ENCODE measurements at regions not wholly inside any gene's neighbourhood (a gene's known extent, or its start where the extent isn't known, plus 50 kb on each side); places are given as distances from the start of the nearest gene placed in this dataset.

DNA sequence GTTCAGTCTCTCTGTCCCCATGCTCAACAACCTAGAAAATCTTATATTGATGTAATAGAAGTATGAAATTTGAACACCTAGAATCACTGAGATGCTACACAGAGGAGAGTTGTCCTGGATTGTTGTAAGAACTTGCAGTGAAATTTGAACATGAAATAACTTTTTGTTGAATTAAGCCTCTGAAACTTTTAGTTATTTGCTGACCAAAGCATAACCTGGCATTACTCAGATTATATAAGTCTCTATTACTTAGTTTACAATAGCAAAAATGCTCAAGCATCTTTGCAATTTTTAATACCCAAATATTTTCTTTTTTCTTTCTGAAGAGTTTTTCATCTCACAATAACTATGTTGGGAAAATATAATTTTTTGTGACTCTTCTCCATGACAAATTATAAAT is 630.7 kb upstream of the ACO1 start:
- SMC1A ChIA-PET (ENCODE audit: uncharacterized antibody, unreplicated experiment) = no interaction called here
- H3K36me3 ChIP-seq (ENCODE audit: control insufficient read depth in 2 of 2, insufficient read depth in 2 of 2, low read length in 1 of 2) = no peaks in the 10 kb centered on the region
- no peak overlapping the region for H2AFZ ChIP-seq (ENCODE audit: control insufficient read depth, low read depth, low read length)
- intact Hi-C loops (cut with micrococcal nuclease; ENCODE audit: unreplicated experiment) (no loop called here), in situ Hi-C loops (cut with MboI) (no loop called here)
- no peak for ATAC-seq
- no peaks in the 10 kb centered on the region for H3K27me3 ChIP-seq (replicated peaks in 1 of 2; ENCODE audit: control insufficient read depth in 2 of 2, insufficient read depth in 2 of 2, low read length in 1 of 2)
- H3K79me2 ChIP-seq (ENCODE audit: control insufficient read depth, insufficient read depth, low read length) = no peaks in the 10 kb centered on the region
- H3K9ac ChIP-seq (ENCODE audit: control insufficient read depth, insufficient read depth, low read length) = no peak overlapping the region
- no TSS peak for BruUV-seq (replicated peaks)
- no peak overlapping the region for H3K27ac ChIP-seq (ENCODE audit: control insufficient read depth, insufficient read depth)
- TF ChIP-seq ASH2L (IDR thresholded peaks at IDR 0.05; ENCODE audit: borderline replicate concordance, low read depth) = no peak
- no peak for TF ChIP-seq CHD4 (IDR thresholded peaks at IDR 0.05)
- no peak for TF ChIP-seq NR2C2 (IDR thresholded peaks at IDR 0.05; ENCODE audit: borderline replicate concordance, control insufficient read depth, insufficient read length, low read depth)
- TF ChIP-seq POLR2A (IDR thresholded peaks at IDR 0.05; ENCODE audit: low read depth, low read length) = no peak
- TF ChIP-seq, protein P1, sequence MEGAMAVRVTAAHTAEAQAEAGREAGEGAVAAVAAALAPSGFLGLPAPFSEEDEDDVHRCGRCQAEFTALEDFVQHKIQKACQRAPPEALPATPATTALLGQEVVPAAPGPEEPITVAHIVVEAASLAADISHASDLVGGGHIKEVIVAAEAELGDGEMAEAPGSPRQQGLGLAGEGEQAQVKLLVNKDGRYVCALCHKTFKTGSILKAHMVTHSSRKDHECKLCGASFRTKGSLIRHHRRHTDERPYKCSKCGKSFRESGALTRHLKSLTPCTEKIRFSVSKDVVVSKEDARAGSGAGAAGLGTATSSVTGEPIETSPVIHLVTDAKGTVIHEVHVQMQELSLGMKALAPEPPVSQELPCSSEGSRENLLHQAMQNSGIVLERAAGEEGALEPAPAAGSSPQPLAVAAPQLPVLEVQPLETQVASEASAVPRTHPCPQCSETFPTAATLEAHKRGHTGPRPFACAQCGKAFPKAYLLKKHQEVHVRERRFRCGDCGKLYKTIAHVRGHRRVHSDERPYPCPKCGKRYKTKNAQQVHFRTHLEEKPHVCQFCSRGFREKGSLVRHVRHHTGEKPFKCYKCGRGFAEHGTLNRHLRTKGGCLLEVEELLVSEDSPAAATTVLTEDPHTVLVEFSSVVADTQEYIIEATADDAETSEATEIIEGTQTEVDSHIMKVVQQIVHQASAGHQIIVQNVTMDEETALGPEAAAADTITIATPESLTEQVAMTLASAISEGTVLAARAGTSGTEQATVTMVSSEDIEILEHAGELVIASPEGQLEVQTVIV (IDR thresholded peaks at IDR 0.05; ENCODE audit: borderline replicate concordance, partially characterized antibody) = no peak
- no peak for TF ChIP-seq CBX3 (IDR thresholded peaks at IDR 0.05; ENCODE audit: borderline replicate concordance, low read depth)
- POLR2A ChIA-PET = no interaction called here
- no peaks in the 10 kb centered on the region for H3K4me1 ChIP-seq (ENCODE audit: control insufficient read depth, insufficient read depth, low read length)
- CTCF ChIA-PET = no interaction called here
- H3K4me3 ChIP-seq = no peak overlapping the region
- no peak overlapping the region for H3K4me2 ChIP-seq (ENCODE audit: control insufficient read depth, insufficient read depth)
- FAIRE-seq = no peak
- no peaks in the 10 kb centered on the region for H3K9me3 ChIP-seq (replicated peaks; ENCODE audit: control insufficient read depth, insufficient read depth, low read length)
- RAD21 ChIA-PET (ENCODE audit: unreplicated experiment) = no interaction called here
- H4K20me1 ChIP-seq (ENCODE audit: control insufficient read depth, insufficient read depth) = no peaks in the 10 kb centered on the region
- no peak for DNase-seq (ENCODE audit: low read depth, low spot score)

DNA sequence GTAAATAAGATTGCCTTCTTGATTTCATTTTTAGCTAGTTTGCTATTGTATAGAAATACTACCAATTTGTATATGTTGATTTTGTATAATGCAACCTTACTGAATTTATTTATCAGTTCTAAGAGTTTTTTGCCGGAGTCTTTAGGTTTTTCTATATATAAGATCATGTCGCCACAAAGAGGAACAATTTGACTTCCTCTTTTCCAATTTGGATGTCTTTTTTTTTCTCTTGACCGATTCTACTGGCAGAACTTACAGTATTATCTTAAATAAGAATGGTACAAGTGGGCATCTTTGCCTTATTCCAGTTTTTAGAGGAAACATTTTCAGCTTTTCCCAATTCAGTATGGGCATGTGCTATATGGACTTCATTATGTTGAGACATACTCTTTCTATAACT is 624.7 kb upstream of the ACO1 start:
- H3K4me3 ChIP-seq = no peak overlapping the region
- H3K4me2 ChIP-seq (ENCODE audit: control insufficient read depth, insufficient read depth) = no peak overlapping the region
- 5% methylated on average over 3 of the region's 3 CpGs for WGBS (ENCODE audit: insufficient coverage, insufficient replicate concordance, low lambda C conversion rate, missing lambda C conversion rate)
- H3K9me3 ChIP-seq (replicated peaks; ENCODE audit: control insufficient read depth, insufficient read depth, low read length) = no peaks in the 10 kb centered on the region
- H3K27me3 ChIP-seq (replicated peaks in 1 of 2; ENCODE audit: control insufficient read depth in 2 of 2, insufficient read depth in 2 of 2, low read length in 1 of 2) = no peaks in the 10 kb centered on the region
- H3K36me3 ChIP-seq (ENCODE audit: control insufficient read depth in 2 of 2, insufficient read depth in 2 of 2, low read length in 1 of 2) = no peaks in the 10 kb centered on the region
- DNase-seq (ENCODE audit: low read depth, low spot score) (no peak), ATAC-seq (no peak), FAIRE-seq (no peak)
- ChIA-PET CTCF (no interaction called here), POLR2A (no interaction called here), RAD21 (ENCODE audit: unreplicated experiment) (no interaction called here), SMC1A (ENCODE audit: uncharacterized antibody, unreplicated experiment) (no interaction called here)
- intact Hi-C loops (cut with micrococcal nuclease; ENCODE audit: unreplicated experiment) = no loop called here
- H3K4me1 ChIP-seq (ENCODE audit: control insufficient read depth, insufficient read depth, low read length) = no peaks in the 10 kb centered on the region
- no peak overlapping the region for H3K27ac ChIP-seq (ENCODE audit: control insufficient read depth, insufficient read depth)
- in situ Hi-C loops (cut with MboI) = no loop called here
- no TSS peak for BruUV-seq (replicated peaks)
- H3K9ac ChIP-seq (ENCODE audit: control insufficient read depth, insufficient read depth, low read length) = no peak overlapping the region
- H3K79me2 ChIP-seq (ENCODE audit: control insufficient read depth, insufficient read depth, low read length) = no peaks in the 10 kb centered on the region
- no peak overlapping the region for H2AFZ ChIP-seq (ENCODE audit: control insufficient read depth, low read depth, low read length)
- H4K20me1 ChIP-seq (ENCODE audit: control insufficient read depth, insufficient read depth) = no peaks in the 10 kb centered on the region; the same call in 1 of the 2 replicates
- TF ChIP-seq BMI1 (IDR thresholded peaks at IDR 0.05; ENCODE audit: borderline replicate concordance) (no peak), HDAC2 (IDR thresholded peaks at IDR 0.05) (no peak), CHD2 (IDR thresholded peaks at IDR 0.05; ENCODE audit: borderline replicate concordance, low read depth, low read length) (no peak), SMAD5 (IDR thresholded peaks at IDR 0.05; ENCODE audit: low read depth) (no peak), RFX5 (IDR thresholded peaks at IDR 0.05; ENCODE audit: low read depth, low read length) (no peak), CBX3 (IDR thresholded peaks at IDR 0.05; ENCODE audit: borderline replicate concordance, low read depth) (no peak)
- TF ChIP-seq, protein P2, sequence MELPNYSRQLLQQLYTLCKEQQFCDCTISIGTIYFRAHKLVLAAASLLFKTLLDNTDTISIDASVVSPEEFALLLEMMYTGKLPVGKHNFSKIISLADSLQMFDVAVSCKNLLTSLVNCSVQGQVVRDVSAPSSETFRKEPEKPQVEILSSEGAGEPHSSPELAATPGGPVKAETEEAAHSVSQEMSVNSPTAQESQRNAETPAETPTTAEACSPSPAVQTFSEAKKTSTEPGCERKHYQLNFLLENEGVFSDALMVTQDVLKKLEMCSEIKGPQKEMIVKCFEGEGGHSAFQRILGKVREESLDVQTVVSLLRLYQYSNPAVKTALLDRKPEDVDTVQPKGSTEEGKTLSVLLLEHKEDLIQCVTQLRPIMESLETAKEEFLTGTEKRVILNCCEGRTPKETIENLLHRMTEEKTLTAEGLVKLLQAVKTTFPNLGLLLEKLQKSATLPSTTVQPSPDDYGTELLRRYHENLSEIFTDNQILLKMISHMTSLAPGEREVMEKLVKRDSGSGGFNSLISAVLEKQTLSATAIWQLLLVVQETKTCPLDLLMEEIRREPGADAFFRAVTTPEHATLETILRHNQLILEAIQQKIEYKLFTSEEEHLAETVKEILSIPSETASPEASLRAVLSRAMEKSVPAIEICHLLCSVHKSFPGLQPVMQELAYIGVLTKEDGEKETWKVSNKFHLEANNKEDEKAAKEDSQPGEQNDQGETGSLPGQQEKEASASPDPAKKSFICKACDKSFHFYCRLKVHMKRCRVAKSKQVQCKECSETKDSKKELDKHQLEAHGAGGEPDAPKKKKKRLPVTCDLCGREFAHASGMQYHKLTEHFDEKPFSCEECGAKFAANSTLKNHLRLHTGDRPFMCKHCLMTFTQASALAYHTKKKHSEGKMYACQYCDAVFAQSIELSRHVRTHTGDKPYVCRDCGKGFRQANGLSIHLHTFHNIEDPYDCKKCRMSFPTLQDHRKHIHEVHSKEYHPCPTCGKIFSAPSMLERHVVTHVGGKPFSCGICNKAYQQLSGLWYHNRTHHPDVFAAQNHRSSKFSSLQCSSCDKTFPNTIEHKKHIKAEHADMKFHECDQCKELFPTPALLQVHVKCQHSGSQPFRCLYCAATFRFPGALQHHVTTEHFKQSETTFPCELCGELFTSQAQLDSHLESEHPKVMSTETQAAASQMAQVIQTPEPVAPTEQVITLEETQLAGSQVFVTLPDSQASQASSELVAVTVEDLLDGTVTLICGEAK (IDR thresholded peaks at IDR 0.05; ENCODE audit: borderline replicate concordance) = no peak
- TF ChIP-seq, protein P3, sequence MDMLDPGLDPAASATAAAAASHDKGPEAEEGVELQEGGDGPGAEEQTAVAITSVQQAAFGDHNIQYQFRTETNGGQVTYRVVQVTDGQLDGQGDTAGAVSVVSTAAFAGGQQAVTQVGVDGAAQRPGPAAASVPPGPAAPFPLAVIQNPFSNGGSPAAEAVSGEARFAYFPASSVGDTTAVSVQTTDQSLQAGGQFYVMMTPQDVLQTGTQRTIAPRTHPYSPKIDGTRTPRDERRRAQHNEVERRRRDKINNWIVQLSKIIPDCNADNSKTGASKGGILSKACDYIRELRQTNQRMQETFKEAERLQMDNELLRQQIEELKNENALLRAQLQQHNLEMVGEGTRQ (IDR thresholded peaks at IDR 0.05; ENCODE audit: borderline replicate concordance, low read depth, low read length) = no peak
